ENCODE measurements at regions not wholly inside any gene's neighbourhood (a gene's known extent, or its start where the extent isn't known, plus 50 kb on each side); places are given as distances from the start of the nearest gene placed in this dataset.

GRCh38 chr14:61129168-61129745 is 148.2 kb downstream of the SLC38A6 start:
- DNase-seq, result no peak

- peak; percentile 21 to 41 for DNase-seq
These were observed 147.5 kb downstream of the SLC38A6 start for GRCh38 chr14:61128382-61129167.

DNA sequence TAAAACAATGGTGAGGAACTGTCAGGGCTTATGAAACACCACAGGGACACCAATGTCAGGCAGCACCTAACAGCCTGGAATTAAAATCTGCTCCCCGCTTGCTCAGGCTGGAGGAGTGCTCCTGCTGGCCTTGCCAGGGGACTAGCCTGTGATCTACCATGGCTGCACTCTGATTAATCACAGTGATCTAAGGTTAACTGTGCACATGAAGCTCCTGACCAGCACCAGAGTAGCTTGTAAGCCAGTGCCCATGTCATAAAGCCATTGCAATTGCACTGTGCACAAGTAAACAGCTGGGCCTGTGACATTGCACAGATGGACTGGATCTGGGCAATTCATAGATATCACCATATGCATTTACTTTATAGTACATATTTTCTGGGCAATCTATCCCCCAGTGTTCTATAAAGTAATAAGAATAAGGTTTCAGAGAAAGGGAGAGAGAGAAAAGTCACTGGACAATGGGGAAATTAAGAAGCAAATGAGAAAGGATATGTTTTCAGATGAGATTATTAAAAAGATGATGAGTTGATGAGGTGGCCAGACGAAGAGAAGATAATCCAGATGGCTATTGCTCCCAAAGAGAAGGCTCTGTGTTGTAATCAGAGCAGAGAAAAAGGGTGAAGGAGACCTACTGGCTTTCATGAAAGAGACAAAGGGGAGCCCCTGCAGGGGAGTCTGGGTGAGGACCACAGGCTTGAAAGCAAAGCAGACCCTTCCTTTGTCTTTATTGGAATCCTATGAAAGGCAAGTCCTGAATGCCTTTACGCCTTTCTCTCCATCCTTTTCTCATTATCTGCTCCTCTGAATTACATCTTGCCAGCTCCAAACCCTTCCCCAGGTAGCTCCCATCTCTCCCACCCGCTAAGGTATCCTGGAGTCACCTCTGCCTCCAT is 145.8 kb downstream of the SLC38A6 start:
- no peak for DNase-seq

DNA sequence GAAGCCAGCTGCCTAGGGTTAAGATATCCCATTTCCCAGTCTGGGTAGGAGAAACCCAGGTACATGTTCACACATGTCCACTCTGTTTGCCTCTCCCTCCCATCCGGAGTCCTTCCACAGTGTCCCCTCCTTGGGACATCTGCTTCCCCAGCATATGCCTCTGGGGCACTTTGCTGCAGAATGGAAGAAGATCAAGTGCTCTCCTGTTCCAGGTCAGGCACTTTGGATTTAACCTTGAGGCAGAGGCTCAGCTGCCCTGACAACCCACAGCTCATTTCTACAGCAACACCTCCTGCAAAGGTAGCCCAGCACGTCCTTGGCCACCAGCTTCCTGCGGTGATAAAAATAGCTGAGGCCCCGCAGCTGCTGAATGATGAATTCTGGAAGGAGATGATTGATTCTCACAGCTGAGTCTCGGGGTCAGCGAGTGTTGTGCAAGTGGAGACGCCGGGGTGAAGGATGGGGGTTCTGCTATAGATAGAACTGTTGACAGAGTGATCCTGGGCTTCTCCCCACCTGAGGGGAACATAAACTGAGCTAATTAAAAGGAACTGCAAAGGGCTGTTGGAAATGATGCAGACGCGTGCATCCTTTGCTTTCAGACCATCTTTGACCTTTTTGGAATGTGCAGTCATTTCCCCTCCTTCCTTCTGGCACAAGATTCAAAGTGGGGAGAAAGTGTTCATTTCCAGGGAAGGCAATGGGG is 145.0 kb downstream of the SLC38A6 start:
- DNase-seq, result no peak

GRCh38 chr14:61125041-61125866 is 144.2 kb downstream of the SLC38A6 start:
- DNase-seq, result no peak

GRCh38 chr14:61122862-61123261 is 141.8 kb downstream of the SLC38A6 start:
- no peak for DNase-seq

DNA sequence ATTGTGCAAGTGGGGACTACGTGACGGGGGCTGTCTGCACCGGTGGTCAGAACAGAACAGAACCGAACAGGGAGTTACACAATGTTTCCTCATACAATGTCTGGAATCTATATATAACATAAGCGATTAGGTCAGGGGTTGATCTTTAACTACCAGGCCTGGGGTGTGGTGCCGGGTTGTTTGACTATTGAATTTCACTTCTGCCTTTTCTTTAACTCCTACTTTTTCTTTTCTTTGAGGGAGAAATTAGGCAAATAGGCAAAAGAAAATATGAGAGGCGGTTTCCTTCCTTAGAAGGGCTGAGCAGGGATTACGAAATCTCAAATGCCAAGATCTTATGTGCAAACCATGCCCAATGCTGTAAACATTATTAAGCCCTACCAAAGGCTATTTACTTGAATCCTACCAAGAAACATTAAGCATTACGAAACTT is 140.3 kb downstream of the SLC38A6 start:
- no peak for DNase-seq

DNA sequence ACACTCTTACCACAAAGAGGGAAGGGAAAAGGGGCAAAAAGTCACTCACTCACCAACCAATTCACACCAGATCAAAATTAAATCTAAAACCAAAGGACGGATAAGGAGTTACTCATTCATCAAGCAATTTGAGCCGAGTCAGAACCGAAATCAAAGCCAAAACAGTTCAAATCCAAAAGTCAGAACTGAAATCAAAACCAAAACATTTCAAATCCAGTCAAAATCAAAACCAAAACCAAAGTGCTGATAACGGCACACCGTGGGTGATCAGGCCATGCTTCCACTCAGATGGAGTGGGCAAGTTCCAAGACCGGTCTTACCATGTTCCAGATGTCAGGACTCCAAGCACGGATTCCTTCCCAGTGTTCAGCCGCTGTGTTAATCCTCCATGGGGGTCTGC is 139.5 kb downstream of the SLC38A6 start:
- no peak for DNase-seq

GRCh38 chr14:61119006-61119405 is 138.0 kb downstream of the SLC38A6 start:
- DNase-seq, result no peak

DNA sequence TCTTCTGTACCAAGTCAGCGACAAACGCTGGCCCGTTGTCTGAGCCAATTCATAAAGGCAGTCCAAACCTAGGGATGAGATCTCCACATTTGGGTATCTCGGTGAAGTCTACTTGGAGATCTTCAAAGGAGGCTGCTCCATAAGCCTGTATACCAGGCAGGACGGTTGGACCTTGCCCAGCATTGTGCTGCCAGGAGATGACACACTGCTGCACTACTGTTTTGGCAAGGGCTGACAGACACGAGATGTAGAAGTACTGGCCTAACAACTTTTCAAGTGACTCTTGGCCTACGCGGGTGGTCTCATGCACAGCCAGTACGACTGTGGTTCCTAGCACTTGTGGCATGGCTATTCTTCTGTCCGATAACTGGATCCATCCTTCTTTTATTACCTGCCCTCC is 135.3 kb downstream of the SLC38A6 start:
- DNase-seq, result no peak

GRCh38 chr14:61113561-61114225 is 132.6 kb downstream of the SLC38A6 start:
- DNase-seq, result peak; percentile 42 to 49

GRCh38 chr14:61112506-61112905 is 131.5 kb downstream of the SLC38A6 start:
- no peak for DNase-seq

DNA sequence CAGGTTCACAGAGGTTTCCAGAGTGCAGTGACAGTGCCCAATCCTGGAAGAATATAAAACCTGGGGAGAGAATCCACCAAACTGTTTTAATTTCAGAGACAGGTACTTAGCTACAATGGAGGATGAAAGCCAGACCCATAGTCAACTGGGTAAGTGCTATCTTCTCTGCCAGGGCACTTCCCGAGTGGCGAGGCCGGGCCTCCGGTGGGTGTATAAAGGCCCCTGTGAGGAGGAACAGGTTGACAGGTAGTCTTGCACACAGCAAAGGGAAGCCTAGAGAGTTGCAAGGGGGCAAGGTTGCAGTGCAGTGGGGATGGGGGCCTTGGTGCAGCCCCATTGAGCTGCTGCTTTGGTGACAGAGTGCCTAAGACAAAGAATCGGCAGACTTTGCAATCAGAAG is 130.7 kb downstream of the SLC38A6 start:
- DNase-seq, result no peak

GRCh38 chr14:61111209-61111665 is 130.2 kb downstream of the SLC38A6 start:
- DNase-seq, result no peak

DNA sequence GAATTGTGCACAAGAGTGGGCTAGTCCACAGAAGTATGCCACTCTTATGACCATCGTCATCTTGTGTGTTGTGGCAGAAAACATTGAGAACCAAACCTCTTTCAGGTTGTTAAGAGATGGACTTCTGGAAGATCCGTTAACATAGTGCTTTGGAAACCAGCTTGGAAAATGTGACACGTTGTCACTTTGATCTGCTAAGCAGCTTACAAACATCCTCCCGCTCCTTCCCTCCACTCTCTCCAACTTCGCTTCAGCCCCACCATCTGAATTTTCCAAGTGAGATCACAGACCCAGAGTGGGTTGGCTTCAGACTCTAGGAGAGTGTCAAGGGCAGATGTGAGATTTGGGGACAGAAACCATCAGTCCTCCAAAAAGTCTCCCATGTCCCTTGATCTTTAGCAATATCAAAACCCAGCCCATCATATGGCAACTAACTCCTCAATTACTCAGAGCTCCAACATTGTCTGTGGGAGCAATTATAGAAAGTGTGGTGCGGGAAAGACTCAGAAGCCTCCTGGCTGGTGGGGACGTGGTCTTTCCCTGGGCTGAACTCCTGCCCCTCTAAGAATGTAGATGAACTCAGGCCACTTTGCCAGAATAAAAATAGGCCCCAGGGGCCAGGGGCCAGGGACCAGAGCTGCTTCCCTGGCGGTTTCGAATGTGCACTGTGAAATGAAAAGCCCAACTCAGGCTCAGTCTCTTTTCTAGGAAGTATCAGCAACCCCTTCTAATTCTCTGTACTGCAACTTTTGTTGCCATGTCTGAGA is 129.5 kb downstream of the SLC38A6 start:
- DNase-seq, result no peak

DNA sequence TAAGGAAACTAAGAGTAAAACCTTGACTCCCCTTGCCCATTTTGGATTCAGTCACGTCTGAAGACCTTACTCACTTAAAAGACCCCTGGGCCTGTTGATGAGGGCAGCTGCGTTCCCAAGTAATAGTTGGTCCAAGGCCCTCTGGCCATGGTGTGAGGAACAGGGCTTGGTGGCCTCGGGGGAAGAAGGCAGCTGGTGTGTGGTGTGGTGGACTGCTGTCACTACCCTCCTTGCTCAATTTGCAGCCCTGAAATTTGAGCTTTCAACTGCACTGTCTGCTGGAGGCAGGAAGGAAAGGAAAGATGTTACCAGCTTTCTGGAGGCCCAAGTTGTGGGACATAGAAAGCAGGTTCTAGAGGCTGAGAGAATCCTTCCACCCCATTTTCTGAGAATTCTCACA is 128.2 kb downstream of the SLC38A6 start:
- peak; percentile 72 to 77 for DNase-seq

DNA sequence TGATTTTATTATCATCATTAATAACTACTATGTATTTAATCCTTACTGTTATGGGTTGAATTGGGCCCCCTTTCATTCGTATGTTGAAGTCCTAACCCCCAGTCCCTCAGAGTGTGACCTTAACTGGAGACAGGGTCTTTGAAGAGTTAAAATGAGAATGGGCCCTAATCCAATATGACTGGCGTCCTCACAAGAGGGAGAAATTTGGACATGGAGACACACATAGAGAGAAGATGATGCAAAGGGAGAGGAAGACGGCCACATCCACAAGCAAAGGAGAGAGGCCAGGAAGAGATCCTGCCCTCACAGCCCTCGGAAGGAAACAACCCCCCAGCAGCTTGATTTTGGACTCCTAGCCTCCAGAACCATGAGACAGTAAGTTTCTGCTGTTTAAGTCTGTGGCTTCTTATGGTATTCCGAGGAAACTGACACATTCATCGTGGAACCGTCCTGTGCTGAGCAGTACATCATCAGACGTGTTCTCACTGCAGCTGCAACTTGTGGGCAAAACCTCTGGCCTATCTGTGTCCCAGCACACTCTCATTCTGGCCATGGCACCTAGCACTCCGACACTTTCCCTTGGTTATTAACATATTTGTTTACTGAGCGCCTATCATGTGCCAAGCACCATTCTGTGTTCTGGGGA is 127.6 kb downstream of the SLC38A6 start:
- DNase-seq, result no peak

GRCh38 chr14:61107869-61108493 is 126.9 kb downstream of the SLC38A6 start:
- DNase-seq, result no peak

DNA sequence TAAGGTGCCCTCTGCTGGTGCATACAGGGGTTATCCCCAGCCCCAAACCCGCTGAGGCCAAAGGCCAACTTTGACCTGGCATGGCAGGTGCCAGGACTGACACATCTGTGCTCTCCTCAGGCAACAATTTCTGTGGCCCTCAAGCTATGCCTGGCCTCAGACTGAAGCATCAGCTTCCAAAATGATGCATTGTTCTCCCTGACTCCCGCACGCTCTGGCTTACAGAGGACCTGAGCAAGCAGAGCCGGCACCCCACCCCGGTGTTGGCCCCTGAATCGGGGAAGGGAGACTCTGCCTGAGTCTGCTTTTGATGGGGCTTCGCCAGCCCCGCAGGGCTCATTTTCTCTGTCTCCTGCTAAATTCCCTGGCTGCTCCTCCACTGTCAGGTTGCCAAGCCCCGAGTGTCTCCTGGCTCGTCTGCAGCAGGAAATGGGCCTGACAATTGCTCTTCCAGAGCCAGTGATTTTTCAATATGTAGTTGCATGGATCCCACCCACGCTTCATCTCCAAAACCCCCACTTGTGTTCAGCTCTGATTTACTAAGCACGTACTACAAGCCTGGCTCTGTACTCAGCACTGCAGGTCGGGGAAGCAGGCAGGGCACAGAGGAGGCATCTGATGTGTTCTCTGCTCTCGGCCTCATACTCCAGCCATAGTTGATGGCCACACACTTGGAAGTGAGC is 126.1 kb downstream of the SLC38A6 start:
- DNase-seq, result no peak
